ACHN (cell line): ENCODE measurements at regions not wholly inside any gene's neighbourhood (a gene's known extent, or its start where the extent isn't known, plus 50 kb on each side); places are given as distances from the start of the nearest gene placed in this dataset.
"Not testable (repeated sequence)": the region's sequence is repeated elsewhere in the genome, so short reads cannot be mapped to it uniquely, and the experiment has no call there.

ENCODE experiments used
- DNase-seq: peaks from one replicate; pipeline ENCODE4 v3.0.0-alpha.2; 2015
- in situ Hi-C: cut with HindIII; loops from 2 replicates; pipeline ENCODE4 v1.10.0; 2017; ENCODE audit warnings: low sequenced_read_pairs, low pct_ligation_motif_present, low pct_unique_long_range_greater_than_20kb

DNA sequence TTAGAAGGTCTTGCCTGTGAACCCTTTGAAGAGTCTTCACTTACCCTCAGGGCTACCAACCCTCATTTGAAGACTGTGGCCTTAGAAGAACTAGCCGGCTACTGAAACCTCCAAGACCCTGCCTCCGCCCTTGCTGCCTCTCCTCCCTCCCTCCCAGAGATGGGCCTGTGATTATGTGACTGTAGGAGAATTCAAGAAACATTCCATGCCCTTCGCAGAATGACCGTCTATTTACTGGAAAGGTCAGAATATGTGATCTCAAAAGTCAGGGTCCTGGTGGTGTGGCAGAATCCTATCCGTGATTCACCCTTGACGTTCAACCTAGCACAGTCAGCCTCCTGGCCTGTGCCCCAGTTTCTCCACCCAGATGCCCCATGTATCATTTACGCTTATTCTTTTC lies 109.6 kb downstream of the CTNND1 start:
- DNase-seq = no peak
- in situ Hi-C loops = no loop called here

- no peak for DNase-seq
- in situ Hi-C loops = no loop called here
Measured at GRCh38 chr11:57873196-57873911, 111.8 kb downstream of the CTNND1 start.

DNA sequence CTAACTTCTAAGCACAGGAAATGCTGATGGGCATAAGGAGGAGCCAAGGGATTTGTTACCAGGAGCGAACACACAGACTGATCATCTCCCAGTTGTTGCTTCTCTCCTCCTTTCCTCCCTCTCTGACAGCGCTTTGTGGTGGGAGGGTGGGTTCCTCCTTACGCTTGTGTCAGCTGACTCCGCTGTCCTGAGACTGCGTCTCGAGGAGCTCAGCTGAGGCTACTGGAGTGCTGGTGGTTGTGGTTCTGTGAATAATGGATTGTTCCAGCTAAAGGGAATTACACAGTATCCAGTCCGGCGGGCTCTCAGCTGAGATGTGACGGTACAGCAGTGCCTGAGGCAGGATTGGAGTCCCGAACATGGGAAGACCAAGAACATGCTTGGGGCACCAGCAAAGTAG lies 113.4 kb downstream of the CTNND1 start:
- DNase-seq = no peak
- in situ Hi-C loops = no loop called here

DNA sequence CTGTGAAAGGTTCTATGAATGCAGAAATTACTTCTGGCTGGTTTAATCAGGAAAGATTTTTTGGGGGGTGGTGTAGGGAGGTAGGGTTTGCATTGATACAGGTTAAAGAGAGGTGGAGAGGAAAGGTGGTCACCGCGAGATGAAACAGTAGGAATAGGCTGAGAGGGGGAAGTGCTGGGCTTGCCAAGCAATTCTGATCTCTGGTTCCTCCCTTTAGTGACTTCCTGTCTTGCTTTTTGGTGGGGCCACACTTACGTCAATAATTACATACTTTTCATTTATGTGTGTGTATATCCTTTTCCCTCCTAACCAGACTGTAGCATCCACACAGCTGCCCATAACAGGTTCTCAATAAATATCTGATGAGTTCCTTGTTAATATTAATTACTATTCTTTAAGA lies 120.0 kb downstream of the CTNND1 start:
- in situ Hi-C loops = no loop called here

DNA sequence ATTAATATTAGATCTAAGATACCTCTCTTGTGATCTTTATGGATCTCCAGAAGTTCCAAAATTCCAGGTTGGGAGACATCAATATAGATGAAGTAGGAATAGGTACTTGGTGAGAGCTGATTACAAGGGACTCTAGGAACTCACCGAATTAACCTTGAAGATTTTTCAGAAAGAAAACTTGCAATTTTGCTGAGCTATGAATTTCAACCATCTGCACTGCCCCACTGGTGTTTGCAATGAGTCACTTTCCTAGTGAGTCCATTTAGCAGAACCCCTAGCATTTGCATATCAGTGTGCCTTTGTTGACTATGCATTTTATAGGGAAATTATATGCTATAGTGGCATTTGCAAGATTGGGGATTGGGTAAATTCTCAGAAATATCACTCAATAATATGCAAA lies 122.0 kb downstream of the CTNND1 start:
- no peak for DNase-seq
- in situ Hi-C loops = no loop called here

More for the DNA sequence above, 120.0 kb downstream of the CTNND1 start:
- no peak for DNase-seq

DNA sequence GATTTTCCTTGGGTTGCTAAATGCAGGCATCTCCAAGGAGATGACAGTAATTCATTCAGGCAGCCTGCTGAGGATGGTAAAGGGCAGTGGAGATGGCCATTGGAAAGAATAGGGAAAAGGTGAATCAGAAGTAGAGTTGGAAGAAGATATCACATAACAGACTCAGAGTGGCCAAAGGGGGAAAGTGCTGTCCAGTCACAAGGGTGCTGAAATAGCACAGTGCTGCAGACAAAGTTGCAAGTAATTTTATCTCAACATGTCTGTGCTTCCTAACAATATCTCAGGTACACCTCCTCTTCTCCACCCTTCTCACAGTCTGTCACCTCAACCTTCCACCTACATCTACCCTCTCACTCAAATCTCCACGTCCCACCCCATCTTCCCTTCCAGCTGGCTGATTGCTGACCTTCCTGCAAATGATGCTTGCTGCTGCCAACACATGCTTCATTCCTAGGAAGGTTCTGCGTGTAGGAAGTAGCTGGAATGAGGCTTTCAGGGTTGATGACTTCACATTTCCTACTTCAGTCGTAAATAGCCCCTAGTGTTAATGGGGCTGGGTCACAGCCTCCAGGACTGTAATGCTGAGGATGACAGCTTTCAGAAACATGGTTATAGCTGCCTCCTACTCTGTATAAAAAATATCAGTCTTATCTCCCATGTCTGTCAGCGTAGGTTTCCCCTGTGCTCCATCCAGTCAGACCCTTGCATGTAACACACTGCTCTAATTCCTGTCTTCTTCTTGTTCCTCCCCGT lies 123.9 kb downstream of the CTNND1 start:
- in situ Hi-C loops = no loop called here
- peak; percentile 14 for DNase-seq

- in situ Hi-C loops = no loop called here
- DNase-seq = no peak
Measured at GRCh38 chr11:57888386-57888785, 126.8 kb downstream of the CTNND1 start.

DNA sequence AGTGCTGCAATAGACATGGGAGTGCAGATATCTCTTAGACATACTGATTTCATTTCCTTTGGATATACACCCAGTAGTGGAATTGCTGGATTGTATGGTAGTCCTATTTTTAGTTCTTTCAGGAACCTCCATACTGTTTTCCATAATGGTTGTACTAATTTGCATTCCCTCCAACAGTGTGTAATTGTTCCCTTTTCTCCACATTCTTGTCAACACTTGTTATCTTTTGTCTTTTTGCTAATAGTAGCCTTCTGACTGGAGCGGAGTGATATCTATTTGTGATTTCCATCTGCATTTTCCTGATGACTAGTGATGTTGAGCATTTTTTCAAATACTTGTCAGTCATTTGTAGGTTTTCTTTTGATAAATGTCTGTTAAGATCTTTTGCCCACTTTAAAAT lies 128.9 kb downstream of the CTNND1 start:
- DNase-seq = no peak
- in situ Hi-C loops = no loop called here

DNA sequence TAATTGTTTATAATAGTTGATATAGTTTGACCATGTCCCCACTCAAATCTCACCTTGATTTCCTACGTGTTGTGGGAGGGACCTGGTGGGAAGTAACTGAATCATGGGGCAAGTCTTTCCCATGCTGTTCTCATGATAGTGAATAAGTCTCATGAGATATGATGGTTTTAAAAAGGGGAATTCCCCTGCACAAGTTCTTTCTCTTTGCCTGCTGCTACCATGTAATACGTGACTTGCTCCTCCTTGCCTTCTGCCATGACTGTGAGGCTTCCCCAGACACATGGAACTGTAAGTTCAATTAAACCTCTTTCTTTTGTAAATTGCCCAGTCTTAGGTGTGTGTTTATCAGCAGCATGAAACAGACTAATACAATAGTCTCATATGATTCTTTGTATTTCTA lies 130.5 kb upstream of the OR9Q1 start:
- DNase-seq, in situ Hi-C loops: not testable (repeated sequence)

DNA sequence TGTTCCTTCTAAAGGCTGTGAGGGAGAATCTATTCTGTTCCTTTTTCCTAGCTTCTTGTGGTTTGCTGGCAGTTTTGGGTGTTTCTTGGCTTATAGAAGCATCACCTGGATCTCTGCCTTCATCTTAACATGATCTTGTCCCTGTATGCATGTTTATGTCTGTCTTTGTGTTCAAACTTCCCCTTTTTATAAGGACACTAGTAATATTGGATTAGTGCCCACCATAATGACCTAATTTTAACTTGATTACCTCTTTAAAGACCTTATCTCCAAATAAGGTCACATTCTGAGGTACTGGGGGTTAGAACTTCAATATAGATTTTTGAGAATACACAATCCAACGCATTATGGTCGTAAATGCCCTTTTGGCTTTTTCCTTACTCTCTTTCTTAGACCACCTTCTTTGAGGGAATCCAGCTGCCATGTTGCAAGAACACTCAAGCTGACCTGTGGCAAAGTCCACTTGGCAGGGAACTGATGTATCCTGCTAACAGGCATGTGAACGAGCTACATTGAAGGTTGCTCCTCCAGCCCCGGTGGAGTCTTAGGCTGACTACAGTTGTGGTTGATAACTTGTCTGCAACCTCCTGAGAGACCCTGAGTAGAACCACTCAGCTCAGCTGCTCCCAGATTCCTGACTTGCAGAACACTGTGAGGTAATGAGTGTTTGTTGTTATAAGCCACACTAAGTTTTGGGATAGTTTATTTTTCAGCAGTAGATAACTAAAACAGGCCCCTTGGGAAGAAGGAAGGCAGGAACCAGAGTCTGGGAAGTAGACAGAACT lies 127.1 kb upstream of the OR9Q1 start:
- in situ Hi-C loops = no loop called here
- DNase-seq = no peak

DNA sequence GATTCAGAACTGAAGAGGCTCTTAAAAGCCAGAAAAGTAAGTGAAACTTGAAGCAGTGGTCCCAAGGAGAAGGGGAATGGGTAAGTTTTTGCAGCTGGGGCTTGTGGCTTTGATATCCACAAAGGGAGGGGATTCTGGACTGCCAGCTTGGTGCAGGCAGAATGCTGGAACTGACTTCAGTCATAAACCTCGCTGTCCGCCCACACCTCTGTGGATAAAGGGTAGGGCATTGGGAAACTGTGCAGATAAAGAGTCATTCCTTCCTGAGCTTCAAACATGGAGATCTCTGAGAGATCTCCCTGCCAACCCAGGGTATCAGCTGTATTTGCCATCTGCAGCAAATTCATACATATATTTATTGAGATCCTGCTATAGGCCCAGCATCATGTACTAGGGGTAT lies 124.3 kb upstream of the OR9Q1 start:
- in situ Hi-C loops = no loop called here
- DNase-seq = no peak

- in situ Hi-C loops = no loop called here
- DNase-seq = no peak
Measured at GRCh38 chr11:57900320-57900719, 123.4 kb upstream of the OR9Q1 start.

DNA sequence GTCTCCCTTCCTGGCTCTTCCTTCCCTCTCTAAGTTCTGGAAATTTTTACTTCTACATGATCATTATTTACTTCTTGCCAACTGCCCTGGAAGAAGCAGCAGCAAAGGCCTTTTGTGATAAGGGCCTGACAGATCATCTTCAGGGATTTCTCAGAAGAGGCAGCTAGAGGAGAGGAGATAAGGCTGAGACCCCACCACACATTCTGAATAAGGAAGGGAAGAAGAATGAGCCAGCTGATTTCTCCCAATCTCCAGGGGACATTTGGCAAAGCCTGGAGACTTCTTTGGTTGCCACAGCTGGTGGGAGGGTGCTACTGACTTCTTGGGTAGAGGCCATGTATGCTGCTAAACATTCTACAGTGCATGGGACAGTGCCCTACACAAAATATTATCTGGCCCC lies 122.4 kb upstream of the OR9Q1 start:
- in situ Hi-C loops = no loop called here
- no peak for DNase-seq

DNA sequence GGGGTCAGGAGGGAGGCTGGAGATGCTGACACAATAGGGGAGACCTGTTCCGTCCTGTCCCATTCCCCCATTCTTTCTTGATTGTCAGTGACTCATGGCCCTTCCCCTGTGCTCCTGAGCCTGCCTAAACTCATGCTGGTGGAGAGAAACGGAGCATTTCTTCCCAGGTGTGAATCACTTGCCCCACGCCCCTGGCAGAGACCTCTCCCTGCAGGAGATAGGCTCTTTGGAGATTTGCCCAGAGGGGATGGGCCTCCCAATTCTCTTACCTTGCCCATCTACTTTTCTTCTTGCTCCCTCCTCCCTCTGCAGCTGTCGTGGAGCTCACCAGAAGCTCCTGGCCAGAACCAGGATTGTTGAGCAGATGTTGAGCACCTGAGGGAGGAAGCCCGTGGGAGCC lies 121.9 kb upstream of the OR9Q1 start:
- in situ Hi-C loops = no loop called here
- no peak for DNase-seq

DNA sequence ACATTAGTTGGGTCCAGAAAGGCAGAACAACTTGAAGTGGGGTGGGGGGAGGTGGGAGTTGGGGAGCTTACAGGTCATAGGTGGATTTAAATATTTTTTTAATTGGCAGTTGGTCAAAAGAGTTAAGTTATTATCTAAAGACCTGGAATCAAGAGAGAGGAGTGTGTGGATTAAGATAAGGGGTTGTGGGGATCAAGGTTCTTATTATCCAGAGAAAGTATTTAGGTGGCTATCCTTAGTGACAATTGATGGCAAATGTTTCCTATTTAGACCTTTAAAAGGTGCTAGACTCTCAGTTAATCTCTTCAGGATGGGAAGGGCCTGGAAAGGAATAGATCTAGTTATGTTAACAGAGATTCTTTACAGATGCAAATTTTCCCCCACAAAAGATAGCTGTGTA lies 120.7 kb upstream of the OR9Q1 start:
- in situ Hi-C loops = no loop called here
- DNase-seq = no peak

DNA sequence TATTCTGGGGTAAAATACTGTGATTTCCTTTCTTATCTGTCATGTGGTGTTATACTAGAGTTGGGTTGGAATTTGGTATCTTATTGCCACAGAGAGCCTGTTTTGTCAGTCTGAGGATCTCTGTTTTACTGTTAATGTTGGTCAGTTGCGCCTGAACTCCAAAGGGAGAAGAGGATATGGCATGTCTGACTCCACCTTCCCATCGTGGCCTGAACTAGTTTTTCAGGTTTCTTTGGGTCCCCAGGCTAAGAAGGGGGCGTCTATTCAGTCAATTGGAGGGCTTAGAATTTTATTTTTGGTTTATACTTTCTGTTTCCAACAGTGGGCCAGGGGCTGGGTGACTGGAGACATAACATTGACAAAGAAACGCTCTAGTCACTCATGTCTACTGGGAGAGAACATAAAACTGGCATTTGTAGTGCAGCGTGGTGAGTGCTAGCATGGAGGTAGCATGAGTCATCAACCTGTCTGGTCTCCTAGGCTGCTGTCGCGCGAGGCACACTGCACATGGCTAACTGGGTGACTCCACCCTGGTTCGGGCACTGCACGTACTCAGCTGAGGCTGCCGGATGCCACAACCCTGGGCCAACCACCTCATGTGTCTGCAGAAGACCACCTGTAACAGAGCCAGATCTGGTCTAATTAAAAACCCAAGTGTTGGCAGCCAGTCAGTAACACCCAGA lies 120.1 kb upstream of the OR9Q1 start:
- DNase-seq = peak; percentile 57

GRCh38 chr11:57904376-57904775 lies 119.3 kb upstream of the OR9Q1 start:
- in situ Hi-C loops = no loop called here
- no peak for DNase-seq

More for the DNA sequence above, 120.1 kb upstream of the OR9Q1 start:
- in situ Hi-C loops = no loop called here

DNA sequence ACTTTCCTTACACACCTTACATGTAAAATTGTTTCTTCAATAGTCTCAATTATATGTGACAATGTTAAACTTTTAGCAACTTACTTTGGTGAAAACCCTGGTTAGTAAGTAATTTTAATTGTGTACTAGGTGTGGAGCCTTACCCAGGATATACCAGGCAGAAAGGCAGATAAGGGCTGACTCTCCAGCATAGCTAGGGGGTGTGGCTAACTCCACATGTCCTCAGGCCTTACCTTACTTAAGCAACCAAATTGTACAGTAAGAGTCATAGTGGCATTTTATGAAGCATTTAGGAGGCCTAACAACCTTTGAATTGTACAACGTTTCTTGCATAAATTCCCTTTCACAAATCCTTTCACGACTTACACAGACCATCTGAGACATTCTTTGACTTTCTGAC lies 118.2 kb upstream of the OR9Q1 start:
- in situ Hi-C loops = no loop called here
- no peak for DNase-seq

- in situ Hi-C loops, DNase-seq: not testable (repeated sequence)
Measured at GRCh38 chr11:57908399-57908798, 115.3 kb upstream of the OR9Q1 start.
